ENCODE measurements at regions not wholly inside any gene's neighbourhood (a gene's known extent, or its start where the extent isn't known, plus 50 kb on each side); places are given as distances from the start of the nearest gene placed in this dataset.

DNA sequence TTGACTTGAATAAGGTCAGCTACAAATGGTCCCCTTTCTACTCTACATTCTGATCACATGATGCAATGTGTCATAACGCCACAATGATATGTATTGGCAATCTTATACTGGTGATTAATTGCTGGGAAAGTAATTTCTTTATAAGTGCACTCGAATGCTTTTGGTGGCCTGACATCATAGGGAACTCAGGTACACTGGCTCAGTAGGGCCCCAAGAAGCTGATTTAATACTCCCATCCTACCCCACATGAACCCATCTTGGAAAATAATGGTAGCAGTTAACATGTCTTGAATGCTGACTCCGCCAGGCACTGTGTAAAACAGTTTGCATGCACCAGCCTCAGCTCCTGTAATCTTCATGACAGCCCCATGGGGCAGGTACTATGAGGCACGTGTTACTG lies 186.9 kb downstream of the SNX10 start:
- Histone ChIP-seq H3K9me2 (replicated peaks; ENCODE audit: low read length) (no peaks in the 10 kb centered on the region), H3K79me2 (ENCODE audit: low read length) (no peaks in the 10 kb centered on the region), H3K27ac (ENCODE audit: low read length) (no peak overlapping the region), H3K4me3 (ENCODE audit: low read length) (no peak overlapping the region), H4K20me1 (ENCODE audit: low read length) (no peaks in the 10 kb centered on the region), H3K9ac (ENCODE audit: low read length) (no peak overlapping the region), H3K4me1 (ENCODE audit: insufficient read depth, low read length) (no peaks in the 10 kb centered on the region), H3K4me2 (ENCODE audit: low read length) (no peak overlapping the region), H3K36me3 (ENCODE audit: low read depth, low read length) (no peaks in the 10 kb centered on the region), H3F3A (ENCODE audit: low read length, unreplicated experiment) (no peaks in the 10 kb centered on the region), H3K9me3 (ENCODE audit: low read length) (no peaks in the 10 kb centered on the region), H2AFZ (ENCODE audit: low read length) (no peak overlapping the region), H3K27me3 (ENCODE audit: low read length) (no peaks in the 10 kb centered on the region)
- intact Hi-C loops (cut with micrococcal nuclease) = no loop called here
- no peak for DNase-seq
- ChIA-PET POLR2A (ENCODE audit: unreplicated experiment) (no interaction called here), CTCF (no interaction called here)
- no TSS peak for BruUV-seq (replicated peaks)
- ATAC-seq = no peak
- TF ChIP-seq EZH2phosphoT487 (IDR thresholded peaks at IDR 0.05; ENCODE audit: borderline replicate concordance, low read length) (no peak), EZH2 (IDR thresholded peaks at IDR 0.05; ENCODE audit: low read length, unreplicated experiment) (no peak)
- TF ChIP-seq, protein P1, sequence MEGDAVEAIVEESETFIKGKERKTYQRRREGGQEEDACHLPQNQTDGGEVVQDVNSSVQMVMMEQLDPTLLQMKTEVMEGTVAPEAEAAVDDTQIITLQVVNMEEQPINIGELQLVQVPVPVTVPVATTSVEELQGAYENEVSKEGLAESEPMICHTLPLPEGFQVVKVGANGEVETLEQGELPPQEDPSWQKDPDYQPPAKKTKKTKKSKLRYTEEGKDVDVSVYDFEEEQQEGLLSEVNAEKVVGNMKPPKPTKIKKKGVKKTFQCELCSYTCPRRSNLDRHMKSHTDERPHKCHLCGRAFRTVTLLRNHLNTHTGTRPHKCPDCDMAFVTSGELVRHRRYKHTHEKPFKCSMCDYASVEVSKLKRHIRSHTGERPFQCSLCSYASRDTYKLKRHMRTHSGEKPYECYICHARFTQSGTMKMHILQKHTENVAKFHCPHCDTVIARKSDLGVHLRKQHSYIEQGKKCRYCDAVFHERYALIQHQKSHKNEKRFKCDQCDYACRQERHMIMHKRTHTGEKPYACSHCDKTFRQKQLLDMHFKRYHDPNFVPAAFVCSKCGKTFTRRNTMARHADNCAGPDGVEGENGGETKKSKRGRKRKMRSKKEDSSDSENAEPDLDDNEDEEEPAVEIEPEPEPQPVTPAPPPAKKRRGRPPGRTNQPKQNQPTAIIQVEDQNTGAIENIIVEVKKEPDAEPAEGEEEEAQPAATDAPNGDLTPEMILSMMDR (conservative IDR thresholded peaks at IDR 0.05; ENCODE audit: low read depth, low read length) = no peak

DNA sequence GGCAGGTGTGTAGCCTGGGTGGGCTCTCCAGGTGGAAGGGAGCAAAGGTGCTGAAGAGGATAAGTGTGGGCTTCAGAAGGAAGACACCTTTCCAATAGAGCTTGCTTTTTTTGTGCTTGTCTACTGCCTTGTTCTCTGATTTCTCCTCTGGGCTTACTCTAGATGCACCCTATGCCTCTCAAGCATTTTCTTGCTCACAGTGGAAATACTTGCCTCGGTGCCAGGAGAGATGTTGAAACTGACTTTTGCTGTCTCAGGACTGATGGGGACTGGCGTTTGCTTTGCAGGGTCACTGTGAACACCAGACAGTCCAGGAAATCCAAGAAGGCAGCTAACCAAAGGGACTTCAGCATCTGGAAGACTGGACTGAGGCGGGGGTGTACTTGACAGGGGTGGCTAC lies 187.9 kb downstream of the SNX10 start:
- ATAC-seq = no peak
- no peaks in the 10 kb centered on the region for H3F3A ChIP-seq (ENCODE audit: low read length, unreplicated experiment)
- TF ChIP-seq EZH2phosphoT487 (IDR thresholded peaks at IDR 0.05; ENCODE audit: borderline replicate concordance, low read length) = no peak
- TF ChIP-seq EZH2 (IDR thresholded peaks at IDR 0.05; ENCODE audit: low read length, unreplicated experiment) = no peak
- TF ChIP-seq, protein P1 (conservative IDR thresholded peaks at IDR 0.05; ENCODE audit: low read depth, low read length) = no peak

DNA sequence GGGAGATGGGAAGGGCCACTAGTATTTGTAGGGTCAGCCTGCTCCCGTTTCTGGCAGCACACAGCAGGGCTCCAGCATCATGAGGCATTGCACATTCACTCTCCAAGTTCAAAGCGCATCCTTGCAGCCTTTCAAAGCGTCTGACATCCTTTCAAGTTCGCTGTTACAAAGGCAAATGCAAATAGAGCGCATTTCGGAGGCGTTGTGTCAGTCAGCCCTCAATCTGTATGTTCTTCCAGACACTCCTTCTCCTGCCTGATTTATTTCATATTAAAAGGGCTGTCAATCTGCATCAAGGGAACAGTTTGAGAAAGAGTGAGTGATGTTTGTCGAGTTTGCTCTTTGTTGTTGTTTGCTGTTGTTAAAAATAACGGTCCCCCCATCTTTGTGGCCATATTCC lies 188.5 kb downstream of the SNX10 start:
- H3K4me3 ChIP-seq (ENCODE audit: low read length) = no peak overlapping the region
- CTCF ChIA-PET = no interaction called here

More for the DNA sequence above, 187.9 kb downstream of the SNX10 start:
- POLR2A ChIA-PET (ENCODE audit: unreplicated experiment) = no interaction called here
- H3K9ac ChIP-seq (ENCODE audit: low read length) = no peak overlapping the region
- H2AFZ ChIP-seq (ENCODE audit: low read length) = no peak overlapping the region
- no peaks in the 10 kb centered on the region for H3K36me3 ChIP-seq (ENCODE audit: low read depth, low read length)
- no peaks in the 10 kb centered on the region for H3K4me1 ChIP-seq (ENCODE audit: insufficient read depth, low read length)
- H3K27ac ChIP-seq (ENCODE audit: low read length) = no peak overlapping the region
- CTCF ChIA-PET = no interaction called here
- H3K4me2 ChIP-seq (ENCODE audit: low read length) = no peak overlapping the region
- H4K20me1 ChIP-seq (ENCODE audit: low read length) = no peaks in the 10 kb centered on the region
- no peaks in the 10 kb centered on the region for H3K9me2 ChIP-seq (replicated peaks; ENCODE audit: low read length)
- intact Hi-C loops (cut with micrococcal nuclease) = no loop called here
- H3K79me2 ChIP-seq (ENCODE audit: low read length) = no peaks in the 10 kb centered on the region
- no peaks in the 10 kb centered on the region for H3K27me3 ChIP-seq (ENCODE audit: low read length)
- DNase-seq = no peak
- no peaks in the 10 kb centered on the region for H3K9me3 ChIP-seq (ENCODE audit: low read length)
- H3K4me3 ChIP-seq (ENCODE audit: low read length) = no peak overlapping the region
- BruUV-seq (replicated peaks) = no TSS peak

More for the DNA sequence above, 188.5 kb downstream of the SNX10 start:
- BruUV-seq (replicated peaks) = no TSS peak
- H3K27ac ChIP-seq (ENCODE audit: low read length) = no peak overlapping the region
- no peaks in the 10 kb centered on the region for H3K27me3 ChIP-seq (ENCODE audit: low read length)
- H3K9me3 ChIP-seq (ENCODE audit: low read length) = no peaks in the 10 kb centered on the region
- no peak overlapping the region for H3K9ac ChIP-seq (ENCODE audit: low read length)
- no peak overlapping the region for H2AFZ ChIP-seq (ENCODE audit: low read length)
- no peak for TF ChIP-seq EZH2 (IDR thresholded peaks at IDR 0.05; ENCODE audit: low read length, unreplicated experiment)
- TF ChIP-seq, protein P1 (conservative IDR thresholded peaks at IDR 0.05; ENCODE audit: low read depth, low read length) = no peak
- TF ChIP-seq EZH2phosphoT487 (IDR thresholded peaks at IDR 0.05; ENCODE audit: borderline replicate concordance, low read length) = no peak
- H4K20me1 ChIP-seq (ENCODE audit: low read length) = no peaks in the 10 kb centered on the region
- H3K4me2 ChIP-seq (ENCODE audit: low read length) = no peak overlapping the region
- intact Hi-C loops (cut with micrococcal nuclease) = no loop called here
- H3K79me2 ChIP-seq (ENCODE audit: low read length) = no peaks in the 10 kb centered on the region
- H3K9me2 ChIP-seq (replicated peaks; ENCODE audit: low read length) = no peaks in the 10 kb centered on the region
- H3F3A ChIP-seq (ENCODE audit: low read length, unreplicated experiment) = no peaks in the 10 kb centered on the region
- DNase-seq (no peak), ATAC-seq (no peak)
- no peaks in the 10 kb centered on the region for H3K4me1 ChIP-seq (ENCODE audit: insufficient read depth, low read length)
- POLR2A ChIA-PET (ENCODE audit: unreplicated experiment) = no interaction called here
- no peaks in the 10 kb centered on the region for H3K36me3 ChIP-seq (ENCODE audit: low read depth, low read length)

Measured in PC-3 (cell line).